ENCODE measurements at regions not wholly inside any gene's neighbourhood (a gene's known extent, or its start where the extent isn't known, plus 50 kb on each side); places are given as distances from the start of the nearest gene placed in this dataset.
"Not testable (repeated sequence)": the region's sequence is repeated elsewhere in the genome, so short reads cannot be mapped to it uniquely, and the experiment has no call there.

DNA sequence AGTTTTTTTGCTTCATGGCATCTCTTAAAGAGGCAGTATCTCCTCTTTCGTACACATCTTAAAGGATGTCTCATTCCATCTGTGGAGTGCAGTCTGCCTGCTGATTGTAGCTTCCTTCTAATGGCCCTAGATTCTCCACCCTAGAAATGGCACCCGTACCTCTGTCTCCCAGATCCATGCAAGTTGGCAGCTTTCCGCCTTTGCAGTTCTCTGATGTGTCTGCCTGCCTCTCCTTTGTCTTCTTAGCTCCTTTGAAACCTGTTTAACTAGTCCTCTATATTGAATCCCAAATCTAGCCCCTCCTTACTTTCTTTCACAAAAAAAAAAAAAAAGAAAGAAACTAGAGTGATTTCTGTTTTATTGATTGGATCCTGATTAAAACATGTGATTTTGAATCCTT lies 1025.0 kb downstream of the ZPLD1 start:
- DNase-seq (ENCODE audit: low read depth): no peak

DNA sequence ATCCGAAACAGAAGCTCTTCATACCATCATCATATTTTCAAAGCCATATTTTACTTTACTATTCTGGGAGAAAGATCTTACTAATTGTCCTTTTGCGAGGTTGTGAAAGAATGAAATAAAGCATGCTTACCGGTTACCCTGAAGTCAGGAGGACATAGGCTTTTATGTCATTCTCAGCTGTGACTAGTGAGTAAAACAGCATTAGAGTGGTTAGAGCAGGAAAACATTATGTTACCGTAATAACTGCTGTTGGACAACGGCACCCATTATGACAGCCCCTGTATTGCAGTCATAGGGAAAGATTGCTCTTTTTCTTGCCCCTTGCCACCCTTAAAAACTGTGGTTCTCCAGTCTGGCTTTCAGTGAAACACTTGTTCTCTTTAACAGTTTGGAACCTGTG lies 1035.7 kb downstream of the ZPLD1 start:
- no peak for DNase-seq (ENCODE audit: low read depth)

DNA sequence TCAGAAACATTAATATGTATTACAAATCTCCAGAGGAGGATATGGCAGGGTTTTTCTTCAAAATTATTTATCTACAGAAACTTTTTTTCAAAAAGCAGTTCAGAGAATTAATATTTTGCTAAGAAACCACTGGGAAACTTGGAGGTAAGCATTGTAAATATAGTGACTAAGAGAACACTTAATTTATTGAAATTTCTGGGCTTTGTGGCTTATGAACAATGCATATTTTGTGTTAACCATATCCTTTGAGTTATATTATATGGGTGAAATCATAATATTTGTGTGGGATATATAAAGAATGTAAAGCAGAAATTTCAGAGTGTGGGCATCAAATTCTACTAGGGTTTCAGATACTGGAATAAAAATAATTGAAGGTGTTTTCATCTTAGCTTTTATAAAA lies 1059.2 kb downstream of the ZPLD1 start:
- DNase-seq (ENCODE audit: low read depth): no peak

DNA sequence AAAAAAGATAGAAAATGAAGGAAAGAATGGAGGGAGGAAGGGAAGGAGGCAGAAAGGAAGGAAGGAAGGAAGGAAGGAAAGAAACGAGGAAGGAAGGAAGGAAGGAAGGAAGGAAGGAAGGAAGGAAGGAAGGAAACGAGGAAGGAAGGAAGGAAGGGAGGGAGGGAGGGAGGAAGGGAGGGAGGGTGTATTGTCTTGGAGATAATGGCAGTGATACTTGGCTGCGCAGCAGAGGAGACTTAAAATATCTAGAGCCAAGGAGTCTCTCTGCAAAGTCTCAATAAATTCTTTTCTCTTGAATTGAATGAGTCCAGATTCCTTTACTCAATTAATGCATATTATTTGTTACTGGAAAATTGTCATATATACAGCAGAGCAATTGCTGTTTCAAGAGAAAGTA lies 1059.7 kb downstream of the ZPLD1 start:
- DNase-seq (ENCODE audit: low read depth): no peak

DNA sequence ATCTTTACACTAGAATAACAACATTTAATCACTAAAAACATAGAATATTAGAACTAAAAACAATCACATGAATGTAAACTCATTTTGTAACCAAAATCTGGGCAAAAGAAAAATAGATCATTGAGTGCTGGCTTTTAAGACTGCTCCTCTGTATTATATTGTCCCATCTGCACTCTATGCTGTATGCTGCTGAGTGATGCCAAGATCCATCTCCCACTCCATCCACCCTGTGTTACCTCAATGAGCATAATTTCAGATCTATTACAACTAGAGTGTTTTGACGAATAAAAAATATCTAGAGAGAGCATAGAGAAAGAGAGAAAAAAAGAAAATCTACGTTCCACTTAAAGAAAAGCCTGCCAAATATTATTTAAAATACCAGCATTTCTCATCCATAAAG lies 1060.4 kb downstream of the ZPLD1 start:
- DNase-seq (ENCODE audit: low read depth): no peak

DNA sequence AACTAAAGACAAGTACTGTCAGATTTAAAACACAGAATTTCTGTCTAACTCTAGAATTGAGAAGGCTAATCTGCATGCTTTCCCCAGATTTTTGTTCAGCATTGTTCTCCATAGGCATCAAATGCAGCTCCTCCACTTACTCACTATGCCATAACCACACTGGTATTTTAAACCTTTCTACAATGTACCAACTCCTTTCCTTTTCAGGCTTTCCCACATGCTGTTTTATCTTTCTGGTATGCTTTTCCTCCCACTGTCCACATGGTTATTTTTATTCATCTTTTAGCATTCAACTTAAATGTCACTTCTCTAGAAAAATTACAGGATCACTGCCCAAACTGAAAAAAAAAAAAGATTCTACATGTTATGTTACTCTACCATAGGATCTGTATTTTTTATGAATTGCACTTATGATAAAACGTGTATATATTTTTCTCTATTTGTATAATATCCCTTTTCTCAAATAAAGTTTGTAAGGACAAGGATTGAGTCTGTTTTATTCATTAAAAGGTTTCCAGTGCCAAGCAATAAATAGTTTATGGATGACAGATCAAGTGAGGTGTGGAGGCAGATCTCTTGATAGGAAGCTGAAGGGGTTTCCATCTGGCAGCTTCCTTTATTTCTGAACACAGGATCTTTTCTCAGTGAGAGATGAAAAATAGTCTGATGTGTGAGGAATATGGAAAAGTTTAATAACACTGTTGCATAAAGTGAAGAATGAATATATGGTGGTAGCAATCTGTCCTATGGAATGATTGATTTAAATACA lies 1064.5 kb downstream of the ZPLD1 start:
- DNase-seq (ENCODE audit: low read depth): peak; percentile 42

DNA sequence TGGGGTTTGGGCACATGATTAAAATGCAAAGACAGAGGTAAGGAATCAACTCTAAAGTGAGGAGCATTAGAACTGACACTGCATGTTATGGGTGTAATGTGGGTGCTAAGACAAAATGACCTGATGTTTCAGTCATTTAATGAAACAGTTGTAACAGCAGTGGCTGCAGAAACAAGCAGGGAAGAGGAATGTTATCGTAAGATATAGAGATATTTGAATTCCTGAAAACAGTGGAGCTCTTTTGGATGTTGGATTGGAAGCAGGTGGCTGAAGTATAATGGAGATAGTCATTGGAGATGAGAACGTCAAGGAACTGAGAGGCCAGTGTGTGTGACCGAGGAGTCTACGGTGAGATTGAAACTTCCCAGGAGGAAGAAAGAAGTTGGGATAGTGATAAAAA lies 1065.2 kb downstream of the ZPLD1 start:
- no peak for DNase-seq (ENCODE audit: low read depth)

DNA sequence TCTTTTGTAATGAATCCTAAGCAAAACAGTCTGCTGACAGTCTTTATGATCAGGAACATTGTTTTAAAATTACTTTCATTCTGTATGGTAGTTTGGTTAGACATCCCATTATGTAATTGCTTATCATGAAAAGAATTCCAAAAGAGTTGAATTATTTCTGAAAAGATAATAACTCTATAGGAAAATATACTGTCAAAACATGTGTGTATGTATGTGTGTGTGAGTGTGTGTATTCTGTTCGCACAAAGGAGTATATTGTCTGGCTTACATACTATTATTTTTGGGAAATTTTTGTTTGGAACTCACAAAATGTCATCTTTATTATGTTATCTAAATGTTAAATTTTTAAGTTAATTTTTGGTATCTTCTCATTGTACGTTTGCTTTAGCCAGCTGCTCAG lies 1075.9 kb downstream of the ZPLD1 start:
- DNase-seq (ENCODE audit: low read depth): no peak

DNA sequence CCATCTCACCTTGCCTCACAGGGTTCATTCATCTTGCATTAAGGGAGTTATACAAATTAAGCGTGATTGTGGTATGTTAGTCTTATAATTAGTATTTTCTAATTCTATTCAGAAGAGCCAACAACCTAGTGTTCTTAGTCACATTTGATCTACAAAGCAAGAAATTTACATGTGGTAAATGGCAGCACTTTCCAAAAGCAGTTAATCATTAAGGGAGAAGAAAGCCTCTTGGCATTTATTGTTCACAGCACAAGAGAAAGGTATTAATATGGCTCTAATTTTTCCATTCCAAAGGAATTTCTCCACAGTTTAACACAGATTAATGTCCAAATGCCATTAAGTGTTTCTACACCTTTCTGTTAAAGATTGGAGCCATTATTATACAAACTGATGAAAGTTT lies 1077.1 kb downstream of the ZPLD1 start:
- DNase-seq (ENCODE audit: low read depth): peak; percentile 93

DNA sequence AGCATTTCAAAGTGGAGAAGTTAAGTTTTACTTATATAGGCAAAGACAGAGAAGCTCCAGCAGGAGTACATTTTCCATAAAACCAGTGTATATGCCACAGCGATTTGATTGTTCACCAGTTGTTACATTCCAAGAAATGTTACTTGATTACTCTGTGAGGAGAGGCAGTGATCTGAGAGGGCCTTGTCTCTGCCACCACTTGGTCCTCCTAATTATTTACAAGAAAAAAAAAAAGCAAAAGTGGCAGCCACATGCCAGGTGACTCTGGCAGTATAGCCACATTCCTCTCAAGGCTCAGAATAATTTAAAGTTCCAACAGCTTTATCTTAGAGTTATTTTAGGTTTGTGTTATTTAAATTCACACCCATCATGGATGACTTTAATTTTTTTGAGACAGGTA lies 1077.8 kb downstream of the ZPLD1 start:
- DNase-seq (ENCODE audit: low read depth): peak; percentile 27

DNA sequence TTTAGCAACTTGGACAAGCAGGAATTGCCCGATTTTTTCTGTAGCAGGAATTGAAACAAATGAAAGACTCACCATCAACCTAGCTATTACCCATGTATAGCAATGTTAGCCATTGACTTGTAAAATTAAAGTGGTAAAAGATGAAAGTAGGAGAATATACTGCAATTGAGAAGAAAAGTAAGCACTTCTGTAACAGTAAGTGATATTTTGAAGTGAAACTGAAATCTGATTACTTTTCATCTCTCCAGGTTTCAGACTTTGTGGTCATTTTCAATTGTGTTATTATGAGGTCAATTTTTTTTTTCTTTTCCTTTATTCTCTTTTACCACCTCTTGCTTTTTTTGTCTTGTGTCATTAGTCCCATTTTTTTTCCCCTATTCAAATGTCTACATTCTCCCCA lies 1078.2 kb downstream of the ZPLD1 start:
- DNase-seq (ENCODE audit: low read depth): no peak

DNA sequence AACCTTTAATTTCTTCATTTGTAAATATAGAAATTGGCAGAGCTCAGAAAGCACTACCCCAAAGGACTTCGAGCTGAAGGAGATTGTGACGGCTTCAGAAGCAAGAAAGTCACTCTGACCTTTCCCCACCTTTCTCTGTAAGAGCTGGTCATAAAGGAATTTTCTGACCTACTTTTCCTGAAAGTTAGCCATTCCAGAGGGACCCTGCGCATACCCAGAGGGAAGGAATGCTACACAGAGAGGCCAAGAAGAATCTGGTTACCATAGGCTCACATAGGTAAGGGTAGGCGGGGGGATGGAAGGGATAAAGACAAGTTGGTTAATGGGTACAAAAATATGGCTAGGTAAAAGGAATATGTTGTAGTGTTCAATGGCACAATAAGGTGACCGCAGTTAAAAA lies 1080.3 kb downstream of the ZPLD1 start:
- DNase-seq (ENCODE audit: low read depth): no peak

DNA sequence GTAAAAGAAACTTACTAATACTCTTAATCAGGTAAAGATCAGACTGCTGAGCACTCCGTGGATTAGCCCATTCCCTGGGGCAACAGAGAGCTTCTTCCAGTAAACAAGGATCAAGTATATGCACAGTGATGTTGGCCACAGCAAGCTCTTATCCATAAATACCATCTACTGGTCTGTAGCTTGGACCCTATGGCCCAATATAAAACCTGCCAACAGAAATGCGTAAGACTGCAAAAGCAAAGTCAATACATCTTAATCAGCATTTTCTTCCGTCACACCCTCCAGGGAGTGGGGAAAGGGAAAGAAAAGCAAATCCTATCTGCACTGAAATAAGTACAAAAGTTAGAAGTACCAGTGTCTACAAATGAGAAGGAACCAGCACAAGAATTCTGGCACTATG lies 1082.1 kb downstream of the ZPLD1 start:
- no peak for DNase-seq (ENCODE audit: low read depth)

DNA sequence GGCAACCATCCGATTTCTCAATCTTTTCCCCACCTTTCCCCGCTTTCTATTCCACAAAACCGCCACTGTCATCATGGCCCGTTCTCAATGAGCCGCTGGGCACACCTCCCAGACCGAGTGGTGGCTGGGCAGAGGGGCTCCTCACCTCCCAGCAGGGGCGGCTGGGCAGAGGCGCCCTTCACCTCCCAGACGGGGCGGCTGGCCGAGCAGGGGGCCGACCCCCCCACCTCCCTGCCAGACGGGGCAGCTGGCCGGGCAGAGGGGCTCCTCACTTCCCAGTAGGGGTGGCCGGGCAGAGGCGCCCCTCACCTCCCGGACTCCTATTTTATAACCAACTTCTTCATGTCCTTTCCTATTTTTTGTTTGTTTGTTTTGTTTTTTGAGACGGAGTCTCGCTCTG lies 1096.5 kb downstream of the ZPLD1 start:
- not testable (repeated sequence) for DNase-seq (ENCODE audit: low read depth)

DNA sequence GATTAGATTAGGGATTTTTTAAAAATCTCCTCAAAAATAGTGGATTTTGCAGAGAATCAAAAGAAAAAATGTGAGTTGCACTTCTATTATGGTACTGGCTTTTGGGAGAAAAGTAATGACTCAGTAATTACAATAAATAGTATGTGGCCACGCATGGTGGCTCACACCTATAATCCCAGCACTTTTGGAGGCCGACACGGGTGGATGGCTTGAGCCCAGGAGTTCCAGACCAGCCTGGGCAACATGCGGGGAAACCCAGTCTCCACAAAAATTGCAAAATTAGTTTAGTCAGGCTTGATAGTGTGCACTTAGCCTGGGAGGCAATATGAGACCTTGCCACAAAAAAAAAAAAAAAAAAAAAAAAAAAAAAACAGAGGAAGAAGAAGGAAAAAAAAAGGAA lies 1098.2 kb downstream of the ZPLD1 start:
- peak; percentile 4 for DNase-seq (ENCODE audit: low read depth)

DNA sequence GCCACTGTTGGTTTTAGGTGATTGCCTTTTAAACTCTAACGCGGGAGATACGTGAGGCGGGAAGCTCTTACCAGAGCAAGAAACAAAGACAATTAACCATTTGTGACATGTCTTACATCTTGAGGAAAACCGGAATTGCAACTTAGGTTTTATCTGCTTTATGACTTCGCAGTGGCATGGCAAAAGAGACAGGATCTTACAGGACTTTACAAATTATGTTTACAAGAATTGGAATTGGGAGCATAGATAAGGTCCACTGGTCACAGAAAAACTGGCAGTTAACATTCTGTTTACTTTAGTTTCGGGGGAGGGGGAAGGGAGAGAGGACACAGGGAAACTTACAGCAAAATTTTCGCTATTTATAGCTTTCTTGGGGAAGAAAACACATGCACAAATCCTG lies 1119.6 kb downstream of the ZPLD1 start:
- DNase-seq (ENCODE audit: low read depth): peak; percentile 29

DNA sequence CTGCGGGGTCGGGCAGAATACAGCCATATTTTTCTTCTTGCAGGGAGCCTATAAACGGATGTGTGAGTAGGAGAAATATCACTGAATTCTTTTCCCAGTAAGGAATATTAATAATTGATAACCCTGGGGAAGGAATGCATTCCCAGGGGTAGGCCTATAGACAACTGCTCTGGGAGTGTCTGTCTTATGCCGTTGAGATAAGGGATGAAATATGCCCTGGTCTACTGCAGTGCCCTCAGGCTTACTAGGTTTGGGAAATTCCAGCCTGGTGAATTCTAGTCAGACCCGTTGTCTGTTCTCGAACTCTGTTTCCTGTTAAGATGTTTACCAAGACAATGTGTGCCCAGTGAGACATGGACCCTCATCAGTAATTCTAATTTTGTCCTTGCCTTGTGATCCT lies 1129.3 kb downstream of the ZPLD1 start:
- DNase-seq (ENCODE audit: low read depth): not testable (repeated sequence)

DNA sequence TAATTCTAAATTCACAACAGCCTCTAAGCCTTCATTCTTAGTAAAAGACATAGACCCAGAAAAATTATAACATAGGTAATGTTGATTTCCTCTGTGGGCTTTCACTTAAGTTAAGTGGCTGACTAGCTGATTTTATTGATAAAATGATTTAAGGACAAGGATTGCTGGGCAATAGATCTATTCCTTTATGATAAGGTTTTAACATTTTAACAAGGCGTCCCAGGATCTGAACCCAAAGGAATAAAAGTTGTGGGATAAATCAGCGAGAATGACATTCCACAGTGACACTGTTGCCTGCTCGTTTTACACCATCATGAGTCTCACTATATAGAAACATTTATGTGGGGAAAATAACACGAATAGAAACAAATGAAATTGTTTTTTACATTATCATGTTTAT lies 1151.0 kb downstream of the ZPLD1 start:
- DNase-seq (ENCODE audit: low read depth): no peak

DNA sequence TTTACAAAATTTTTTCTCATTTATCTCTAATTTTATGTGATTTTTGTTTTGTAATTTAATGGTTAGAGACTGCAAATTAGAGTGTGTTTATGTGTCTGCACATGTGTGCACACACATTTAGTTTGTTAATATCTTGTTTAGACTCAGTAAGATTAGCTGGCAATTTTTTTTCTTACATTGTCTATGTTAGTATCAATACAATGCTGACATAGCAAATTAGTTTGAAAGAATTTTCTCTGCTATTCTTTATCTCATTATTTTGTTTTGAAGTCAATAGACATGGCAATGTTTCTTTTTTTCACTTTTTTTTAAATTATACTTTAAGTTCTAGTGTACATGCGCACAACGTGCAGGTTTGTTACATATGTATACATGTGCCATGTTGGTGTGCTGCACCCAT lies 1155.0 kb downstream of the ZPLD1 start:
- DNase-seq (ENCODE audit: low read depth): no peak

DNA sequence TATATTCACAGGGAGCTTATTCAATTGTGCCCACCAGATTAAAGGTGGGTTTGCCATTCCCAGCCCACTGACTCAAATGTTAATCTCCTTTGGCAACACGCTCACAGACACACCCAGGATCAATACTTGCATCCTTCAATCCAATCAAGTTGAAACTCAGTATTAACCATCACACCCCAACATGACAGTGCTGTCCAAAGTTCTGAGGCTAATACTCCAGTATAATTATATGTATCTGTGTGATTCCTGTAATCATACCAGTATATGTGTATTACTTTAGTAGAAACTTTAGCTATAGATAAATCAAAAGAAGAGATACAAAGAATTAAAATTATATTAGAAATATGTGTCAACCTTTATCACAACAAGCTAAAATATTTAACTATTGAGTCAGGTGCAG lies 1166.0 kb downstream of the ZPLD1 start:
- DNase-seq (ENCODE audit: low read depth): no peak

DNA sequence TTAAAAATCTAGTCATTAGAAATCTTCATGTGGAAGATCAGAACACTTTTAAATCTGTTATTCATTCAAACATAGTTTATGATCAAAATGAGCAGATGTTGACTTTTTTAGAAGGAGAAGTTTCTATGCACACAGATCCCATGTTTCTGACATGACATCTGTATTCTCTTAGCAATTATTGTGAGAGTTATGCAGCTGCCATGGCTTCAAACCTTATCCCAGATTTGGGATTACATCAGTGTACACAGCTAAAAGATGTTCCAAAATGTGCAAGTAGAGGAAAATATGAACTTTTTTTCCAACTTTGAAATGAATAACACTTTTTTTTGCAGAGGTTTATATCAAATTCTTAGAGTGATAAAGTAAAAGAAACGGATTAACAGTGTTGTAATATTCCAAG lies 1166.9 kb downstream of the ZPLD1 start:
- DNase-seq (ENCODE audit: low read depth): no peak

DNA sequence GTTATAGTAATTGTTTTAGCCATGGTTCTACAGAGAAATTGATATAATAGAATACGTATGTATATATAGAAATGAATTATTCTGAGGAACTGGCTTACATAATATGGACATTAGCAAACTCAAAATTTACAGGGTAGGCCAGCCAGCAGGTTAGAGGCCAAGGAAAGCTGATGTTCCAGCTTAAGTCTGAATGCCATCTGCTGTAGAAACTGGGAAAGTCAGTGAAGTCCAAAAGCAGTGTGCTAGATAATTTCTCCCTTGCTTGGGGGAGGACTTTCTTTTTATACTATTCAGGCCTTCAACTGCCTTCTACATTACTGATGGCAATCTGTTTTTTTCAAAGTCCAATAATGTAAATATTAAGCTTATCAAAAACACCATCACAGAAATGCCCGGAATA lies 1174.7 kb downstream of the ZPLD1 start:
- peak; percentile 8 for DNase-seq (ENCODE audit: low read depth)

DNA sequence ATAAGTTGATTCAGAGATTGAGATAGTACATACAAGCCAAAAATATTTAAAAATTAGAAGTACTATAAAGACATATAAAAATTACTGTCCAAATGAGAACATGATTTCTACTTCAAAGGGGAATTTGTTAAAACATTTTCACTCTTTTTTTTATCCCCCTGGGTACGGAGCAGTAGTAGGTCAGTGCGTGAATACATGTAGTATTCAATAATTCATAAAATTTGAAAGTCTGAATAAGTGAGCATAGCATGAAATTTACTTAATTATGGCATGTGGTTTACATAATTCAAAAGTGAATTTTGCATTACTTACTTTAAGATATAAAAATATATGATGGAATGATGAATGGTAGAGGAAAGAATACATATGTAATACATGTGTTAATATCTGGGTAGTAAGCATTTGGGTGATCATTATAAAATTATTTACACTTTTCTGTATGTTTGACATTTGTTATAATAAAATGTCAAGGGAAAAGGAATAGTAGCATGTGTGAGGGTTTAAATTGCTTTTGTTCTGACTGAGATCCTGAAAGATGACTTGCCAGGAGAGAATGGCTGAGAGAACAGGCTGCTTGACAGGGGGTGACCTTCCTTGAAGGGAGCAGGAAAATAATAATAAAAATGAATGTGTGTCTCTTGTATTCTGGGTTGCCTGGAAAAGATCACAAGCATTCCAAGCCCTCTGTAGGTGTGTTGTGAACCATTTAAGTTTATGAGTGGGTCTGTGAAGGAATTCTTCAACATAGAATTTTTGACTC lies 1178.8 kb downstream of the ZPLD1 start:
- no peak for DNase-seq (ENCODE audit: low read depth)

DNA sequence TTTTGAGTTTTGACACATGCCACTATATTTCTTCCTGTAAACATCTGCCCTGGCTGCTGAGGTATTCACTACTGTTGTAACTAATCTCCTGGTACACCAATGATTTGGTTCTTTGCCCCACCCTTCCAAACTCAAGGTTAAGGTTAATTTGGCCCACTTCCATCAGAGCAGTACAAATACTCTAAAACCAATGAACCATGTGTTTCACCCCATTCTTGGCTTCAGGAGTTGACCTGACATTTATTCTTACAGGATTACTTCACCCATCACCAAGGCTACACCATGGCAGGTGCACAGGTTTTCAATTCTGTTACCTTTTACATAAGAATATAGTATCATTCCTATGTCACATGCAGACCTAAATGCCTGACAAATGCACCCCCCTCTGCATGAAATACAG lies 1179.9 kb downstream of the ZPLD1 start:
- DNase-seq (ENCODE audit: low read depth): peak; percentile 77
